Suppressor macrophage treated with lipopolysaccharide for 4 hours (primary cell): ENCODE measurements at regions not wholly inside any gene's neighbourhood (a gene's known extent, or its start where the extent isn't known, plus 50 kb on each side); places are given as distances from the start of the nearest gene placed in this dataset.

Experiments used
- DNase-seq: peaks from one replicate; pipeline ENCODE4 v3.0.0-alpha.2; 2020

GRCh38 chr7:25877802-25878789, 273.9 kb upstream of the NFE2L3 start:
- no peak for DNase-seq

DNA sequence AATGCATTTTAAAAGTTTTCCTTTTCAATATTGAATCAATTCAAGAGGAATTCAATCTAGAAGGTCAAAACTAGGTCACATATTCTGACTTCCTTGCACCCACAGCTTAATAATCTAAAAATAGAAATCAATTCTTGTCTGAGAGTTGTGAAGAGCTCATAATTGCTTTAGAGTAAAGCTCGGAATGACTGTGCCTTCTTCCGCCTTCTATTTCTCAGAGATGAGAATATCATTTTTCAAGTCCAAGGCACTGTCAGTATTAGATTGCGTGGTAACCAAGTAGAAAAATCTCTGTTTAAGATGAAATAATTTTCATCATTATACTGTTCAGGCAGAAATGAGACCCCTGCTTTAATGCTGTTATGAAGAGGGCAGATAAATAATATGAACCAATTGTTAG, 272.2 kb upstream of the NFE2L3 start:
- no peak for DNase-seq

DNA sequence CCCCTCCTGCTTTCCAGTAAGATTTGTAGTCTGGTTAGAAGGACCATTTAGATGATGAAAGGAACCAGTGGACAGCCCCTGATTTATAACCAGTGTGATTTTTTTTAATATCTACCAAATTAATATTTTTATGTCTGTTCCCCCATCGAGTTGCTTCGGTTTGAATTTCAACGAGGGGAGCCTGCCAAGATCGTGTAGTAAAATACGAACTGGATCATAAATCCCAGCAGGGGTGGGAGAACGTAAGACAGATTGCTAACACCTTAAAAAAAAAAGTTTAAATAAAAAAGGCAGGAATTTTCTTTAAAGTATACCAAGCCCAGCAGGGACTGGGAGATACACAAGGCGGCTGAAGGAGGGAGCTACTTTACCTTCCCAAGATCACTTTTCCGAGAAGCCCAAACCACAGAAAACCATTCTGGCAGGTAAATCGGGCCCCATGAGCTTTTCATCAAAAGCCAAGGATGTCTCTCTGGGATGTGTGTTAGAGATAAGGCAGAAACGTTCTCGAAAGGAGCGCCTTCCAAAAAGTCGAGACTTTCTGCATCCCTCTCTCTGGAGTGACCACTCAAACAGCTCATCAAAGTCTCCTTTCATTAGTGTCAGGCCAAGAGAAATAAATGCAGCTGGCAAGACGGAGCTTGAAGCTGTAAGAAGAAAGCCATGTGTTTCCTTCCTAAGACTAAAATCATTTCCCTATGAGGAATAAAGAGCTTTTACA, 270.5 kb upstream of the NFE2L3 start:
- no peak for DNase-seq

DNA sequence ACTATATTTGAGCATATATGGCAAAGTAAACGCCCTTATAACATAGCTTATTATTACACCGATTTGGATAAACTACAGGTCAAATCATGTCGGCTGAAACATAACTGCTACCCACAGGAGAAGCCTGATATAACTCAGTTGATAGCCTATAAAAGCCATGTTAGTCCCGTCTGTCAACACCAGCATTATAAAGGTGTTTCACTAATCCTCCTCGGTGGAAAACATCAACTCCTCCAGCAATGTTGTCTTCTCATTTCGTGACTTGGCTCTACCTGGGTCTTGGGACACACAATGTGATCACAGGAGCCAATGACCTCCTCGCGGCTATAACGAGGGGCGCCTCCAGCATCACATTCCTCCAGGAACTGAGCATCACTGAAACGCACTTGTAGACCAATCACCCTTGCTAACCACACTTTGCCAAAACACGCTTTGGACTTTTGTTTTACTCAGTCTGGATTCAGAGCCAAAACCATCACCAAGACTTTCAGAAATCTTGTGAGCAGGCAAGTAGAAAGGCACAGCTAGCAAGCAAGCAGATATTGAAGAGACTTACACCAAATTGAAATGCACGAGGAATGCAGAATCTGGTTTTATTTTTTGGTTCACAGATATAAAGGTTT, 269.7 kb upstream of the NFE2L3 start:
- no peak for DNase-seq

- DNase-seq: no peak
Measured at GRCh38 chr7:25884265-25884828, 267.7 kb upstream of the NFE2L3 start.

GRCh38 chr7:25885057-25885576, 266.9 kb upstream of the NFE2L3 start:
- DNase-seq: no peak

GRCh38 chr7:25886387-25887240, 265.4 kb upstream of the NFE2L3 start:
- no peak for DNase-seq

GRCh38 chr7:25887266-25887665, 264.7 kb upstream of the NFE2L3 start:
- DNase-seq: no peak

DNA sequence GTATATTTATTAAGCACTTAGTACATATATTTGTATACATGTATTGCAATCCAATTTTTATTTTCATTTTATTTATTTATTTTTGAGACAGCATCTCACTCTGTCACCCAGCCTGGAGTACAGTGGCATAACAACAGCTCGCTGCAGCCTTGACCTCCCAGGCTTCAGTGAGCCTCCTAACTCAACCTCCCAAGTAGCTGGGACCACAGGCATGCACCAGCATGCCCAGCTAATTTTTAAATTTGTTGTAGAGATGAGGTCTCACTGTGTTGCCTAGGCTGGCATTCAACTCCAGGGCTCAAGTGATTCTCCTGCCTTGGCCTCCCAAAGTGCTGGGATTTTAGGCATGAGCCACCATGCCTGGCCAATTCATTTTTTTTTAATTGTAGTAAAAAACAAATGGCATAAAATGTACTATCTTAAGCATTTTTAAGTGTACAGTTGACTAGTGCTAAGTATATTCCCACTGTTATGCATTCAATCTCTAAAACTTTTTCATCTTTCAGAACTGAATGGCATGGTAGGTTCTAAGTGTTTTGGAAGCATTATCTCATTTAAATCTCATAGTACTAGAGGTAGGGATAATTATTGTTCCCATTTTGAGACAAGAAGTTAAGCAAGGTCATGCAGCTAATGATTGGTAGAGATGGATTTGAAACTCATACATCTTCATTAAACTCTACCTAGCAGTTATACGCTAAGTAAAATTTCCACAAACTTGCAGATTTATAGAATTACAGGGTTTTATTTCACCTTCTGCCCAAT, 264.0 kb upstream of the NFE2L3 start:
- no peak for DNase-seq

DNA sequence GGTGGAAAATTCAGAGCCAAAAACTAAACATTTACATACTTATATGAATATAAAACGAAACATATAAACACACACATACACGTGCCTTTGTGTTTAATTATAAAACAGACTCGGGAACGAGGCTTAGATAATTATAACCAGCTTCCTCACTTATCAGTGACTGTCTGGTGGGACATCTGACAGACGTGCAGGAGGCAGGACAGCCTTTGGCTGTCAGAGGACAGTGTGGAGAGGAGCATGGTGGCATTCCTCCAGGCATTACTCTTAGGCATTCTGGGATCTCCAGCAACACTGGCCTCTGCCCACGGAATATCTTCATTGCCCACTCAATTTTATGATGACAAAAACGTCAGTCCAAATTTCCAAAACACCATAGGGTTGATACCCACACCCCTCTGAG, 262.2 kb upstream of the NFE2L3 start:
- DNase-seq: no peak

GRCh38 chr7:25891591-25891990, 260.4 kb upstream of the NFE2L3 start:
- no peak for DNase-seq

GRCh38 chr7:25893436-25893835, 258.6 kb upstream of the NFE2L3 start:
- DNase-seq: no peak

DNA sequence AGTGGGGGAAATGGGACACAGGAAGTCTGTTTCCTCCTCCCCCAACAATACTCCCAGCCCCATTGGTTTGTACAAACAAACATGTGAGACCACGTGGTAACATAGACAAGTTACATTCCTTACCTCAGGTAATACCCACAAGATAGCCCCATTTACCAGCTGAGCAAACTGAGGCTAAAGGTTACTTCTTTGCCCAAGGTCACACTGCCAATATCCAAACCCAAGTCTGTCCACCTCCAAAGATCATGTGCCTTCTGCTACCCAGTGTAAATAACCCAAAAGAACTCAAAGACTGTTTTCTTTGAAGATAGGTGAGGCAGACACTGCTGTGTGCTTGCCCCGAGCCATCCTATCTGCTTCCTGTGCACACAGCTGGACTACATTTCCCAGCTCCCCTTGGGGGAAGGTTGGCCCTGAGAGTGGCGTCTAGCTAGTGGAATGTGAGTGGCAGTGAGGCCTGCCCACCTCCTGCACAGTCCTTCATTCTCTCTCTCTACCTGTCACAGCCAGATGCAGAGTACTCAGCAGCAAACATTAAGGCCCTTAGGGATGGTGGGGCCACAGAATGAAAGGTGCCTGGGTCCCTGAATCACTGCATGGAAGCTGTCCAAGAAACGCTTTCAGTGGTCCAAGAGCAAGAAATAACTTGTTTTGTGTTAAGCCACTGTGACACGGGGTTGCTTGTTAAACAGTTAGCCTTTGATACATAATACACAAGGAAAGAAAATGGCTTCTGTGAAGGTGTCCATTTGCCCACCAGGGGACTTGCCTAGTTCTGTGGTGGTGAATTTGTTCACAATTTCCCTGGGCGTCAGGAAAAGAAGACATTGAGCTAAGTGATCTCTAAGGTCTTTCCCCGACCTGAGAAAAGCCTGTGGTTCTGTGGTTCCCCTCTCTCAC, 257.7 kb upstream of the NFE2L3 start:
- DNase-seq: no peak

- DNase-seq: peak; percentile 91
Measured at GRCh38 chr7:25894902-25895791, 256.9 kb upstream of the NFE2L3 start.

DNA sequence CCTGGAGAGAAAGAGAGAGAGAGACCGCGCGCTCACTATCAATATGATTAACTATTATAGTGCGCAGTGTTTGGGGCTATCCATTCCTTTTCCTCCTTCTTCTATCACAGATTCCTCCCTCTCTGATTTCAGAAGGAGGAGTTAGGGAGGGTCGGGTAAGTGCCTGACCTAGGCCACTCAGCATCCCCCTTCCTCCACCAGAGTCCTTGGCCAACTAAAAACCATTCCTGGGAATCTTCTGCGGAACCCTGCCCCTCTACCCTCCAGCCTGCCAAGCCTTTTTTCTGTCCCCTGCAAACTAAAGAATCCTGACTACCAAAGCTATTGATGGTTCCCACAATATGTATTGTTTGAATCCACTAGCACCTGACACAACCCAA, 256.2 kb upstream of the NFE2L3 start:
- DNase-seq: no peak

DNA sequence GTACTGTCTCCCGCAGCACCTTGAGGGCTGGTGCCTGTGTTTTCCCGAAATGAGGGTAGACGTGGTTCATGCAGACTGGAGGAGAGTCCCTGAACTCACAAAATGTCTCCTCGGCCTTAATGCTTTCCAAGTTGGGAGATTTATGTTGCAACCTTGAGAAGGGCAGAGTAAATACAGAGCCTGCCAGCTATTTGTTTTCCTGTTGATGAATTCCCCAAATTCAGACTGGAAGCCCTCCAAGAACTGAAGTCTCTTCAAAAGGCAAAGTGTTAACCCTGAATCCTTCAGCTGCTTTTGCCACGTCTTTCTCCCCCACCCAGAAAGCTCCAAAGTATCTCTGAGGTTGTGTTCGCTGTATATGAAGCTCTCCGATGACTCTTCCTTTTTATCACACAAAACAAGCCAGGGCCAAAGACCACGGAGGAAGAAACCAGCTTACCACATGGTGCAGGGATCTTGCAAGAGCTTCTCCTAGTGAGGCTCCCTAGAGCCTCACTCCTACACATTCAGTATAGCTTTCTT, 254.7 kb upstream of the NFE2L3 start:
- DNase-seq: peak; percentile 72

GRCh38 chr7:25900245-25900644, 251.8 kb upstream of the NFE2L3 start:
- no peak for DNase-seq

DNA sequence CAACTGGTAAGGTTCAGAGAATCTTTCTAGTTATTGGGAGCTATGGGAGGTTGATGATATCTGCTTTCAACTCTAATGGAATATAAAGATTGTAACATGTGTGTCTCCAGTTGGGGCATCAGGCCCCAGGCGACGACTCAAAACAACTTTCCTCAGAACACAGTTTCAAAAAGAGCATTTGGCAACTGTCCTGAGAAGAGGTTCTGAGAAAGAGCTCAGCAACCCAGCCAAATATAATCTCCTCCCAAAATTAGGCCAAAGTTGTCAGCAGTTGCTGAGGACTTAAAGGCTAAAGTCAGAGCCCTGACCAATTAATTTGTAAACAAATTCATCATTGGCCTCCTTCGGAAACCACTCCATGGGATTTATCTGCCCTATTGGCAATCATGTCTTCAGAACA, 251.1 kb upstream of the NFE2L3 start:
- DNase-seq: no peak

DNA sequence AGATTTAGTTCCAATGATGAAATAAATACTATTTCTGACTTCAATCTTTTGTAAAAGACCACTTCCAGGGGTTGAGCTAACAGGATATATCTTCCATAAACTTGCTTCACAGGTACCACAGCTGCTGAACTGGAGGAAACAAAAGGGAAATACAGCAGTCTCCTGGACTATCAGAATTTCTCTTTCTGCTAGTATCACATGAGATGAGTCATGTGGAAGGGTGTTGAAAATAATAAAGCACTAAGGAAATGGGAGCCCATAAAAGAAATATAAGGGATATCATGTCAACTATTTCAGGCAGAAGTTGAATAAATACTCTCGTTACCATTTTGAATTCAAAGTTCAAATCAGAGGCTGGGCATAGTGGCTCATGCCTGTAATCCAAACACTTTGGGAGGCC, 250.3 kb upstream of the NFE2L3 start:
- DNase-seq: peak; percentile 16
